Upper lobe of right lung (tissue), 1 donor: ENCODE measurements at regions not wholly inside any gene's neighbourhood (a gene's known extent, or its start where the extent isn't known, plus 50 kb on each side); places are given as distances from the start of the nearest gene placed in this dataset.

ENCODE experiments used
- ATAC-seq: fragments of 200-7000 bp; cut with Tn5 transposase; one replicate; pipeline ENCODE4 v1.9.1; 2020; ENCODE audit warnings: mild to moderate bottlenecking, moderate library complexity
- DNase-seq: peaks from one replicate; pipeline ENCODE4 v3.0.0-alpha.2; 2020
- H3K27ac ChIP-seq: fragments of 200-600 bp; one replicate; pipeline ENCODE4 v1.8.0; 2022
- H3K27me3 ChIP-seq: fragments of 200-600 bp; one replicate; pipeline ENCODE4 v1.8.0; 2022; ENCODE audit warnings: mild to moderate bottlenecking
- H3K36me3 ChIP-seq: fragments of 200-600 bp; one replicate; pipeline ENCODE4 v1.8.0; 2022
- H3K4me1 ChIP-seq: fragments of 200-600 bp; one replicate; pipeline ENCODE4 v1.8.0; 2022
- H3K4me3 ChIP-seq: fragments of 200-600 bp; one replicate; pipeline ENCODE4 v1.8.0; 2022; ENCODE audit warnings: mild to moderate bottlenecking
- H3K9me3 ChIP-seq: fragments of 200-600 bp; one replicate; pipeline ENCODE4 v1.8.0; 2022
- CTCF ChIP-seq: fragments of 200-600 bp; IDR thresholded peaks from one replicate; pipeline ENCODE4 v1.8.0; 2022; ENCODE audit warnings: antibody characterized with exemption
- intact Hi-C: fragments of 100-400 bp; cut with DNase I; formaldehyde crosslinking; loops from one replicate; pipeline ENCODE4 v1.11.0; 2022
- donor health status: DM: no; HTN: yes; CAD: no; lungs with severe emphysema.

DNA sequence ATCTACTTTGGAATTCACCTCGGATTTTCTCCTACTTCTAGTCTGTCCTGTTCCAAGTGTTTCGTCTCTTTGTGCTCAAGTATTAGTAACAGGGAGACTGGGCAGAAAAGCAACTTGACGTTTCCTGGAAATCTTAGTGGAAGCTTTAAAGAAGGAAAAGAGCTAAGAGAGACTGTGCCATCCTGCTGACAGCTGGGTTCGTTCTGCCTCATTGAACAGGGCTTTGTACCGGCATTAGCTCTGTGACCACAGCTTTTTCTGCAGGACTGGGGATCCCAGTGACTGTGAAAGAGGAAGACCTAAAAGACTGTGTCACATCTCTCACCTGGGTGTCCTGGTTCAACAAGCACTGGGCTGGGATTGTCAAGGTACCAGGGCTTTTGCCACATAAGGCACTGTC lies 70.8 kb upstream of the CDCA7L start:
- DNase-seq (no peak), ATAC-seq (no peak)
- Histone ChIP-seq H3K9me3 (no peaks in the 10 kb centered on the region), H3K27ac (no peak overlapping the region), H3K4me3 (no peak overlapping the region), H3K27me3 (no peaks in the 10 kb centered on the region), H3K4me1 (no peaks in the 10 kb centered on the region), H3K36me3 (no peaks in the 10 kb centered on the region)
- intact Hi-C loops, result no loop called here
- no peak for TF ChIP-seq CTCF

DNA sequence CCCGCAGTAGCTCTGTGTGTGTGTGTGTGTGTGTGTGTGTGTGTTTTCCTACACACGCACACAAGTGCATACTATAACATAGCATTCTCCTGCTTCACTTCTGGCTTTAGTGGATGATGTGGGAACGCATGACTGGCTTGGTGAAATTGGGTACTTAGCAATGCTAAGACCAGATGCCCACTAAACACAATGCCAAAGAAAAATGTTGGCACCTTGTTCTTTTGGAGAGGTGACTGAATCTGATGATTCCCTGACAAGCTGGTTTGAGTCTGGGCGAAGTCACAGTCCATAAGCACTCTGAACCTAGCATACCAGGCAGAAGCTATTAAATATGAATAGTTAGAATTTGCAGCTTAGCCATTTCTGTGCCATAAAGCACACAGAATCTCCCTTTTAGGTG lies 68.0 kb upstream of the CDCA7L start:
- no peak for DNase-seq
- H3K27ac ChIP-seq, result no peak overlapping the region
- intact Hi-C loops, result no loop called here
- no peaks in the 10 kb centered on the region for H3K27me3 ChIP-seq
- no peaks in the 10 kb centered on the region for H3K9me3 ChIP-seq
- TF ChIP-seq CTCF, result no peak
- no peaks in the 10 kb centered on the region for H3K36me3 ChIP-seq
- ATAC-seq, result no peak
- H3K4me1 ChIP-seq, result no peaks in the 10 kb centered on the region
- no peak overlapping the region for H3K4me3 ChIP-seq

- ATAC-seq (no peak), DNase-seq (no peak)
- Histone ChIP-seq H3K27ac (no peak overlapping the region), H3K36me3 (no peaks in the 10 kb centered on the region), H3K4me3 (no peak overlapping the region), H3K4me1 (no peaks in the 10 kb centered on the region), H3K27me3 (no peaks in the 10 kb centered on the region), H3K9me3 (no peaks in the 10 kb centered on the region)
- intact Hi-C loops, result no loop called here
- TF ChIP-seq CTCF, result no peak
Measured at GRCh38 chr7:22008683-22009082, 63.0 kb upstream of the CDCA7L start.

DNA sequence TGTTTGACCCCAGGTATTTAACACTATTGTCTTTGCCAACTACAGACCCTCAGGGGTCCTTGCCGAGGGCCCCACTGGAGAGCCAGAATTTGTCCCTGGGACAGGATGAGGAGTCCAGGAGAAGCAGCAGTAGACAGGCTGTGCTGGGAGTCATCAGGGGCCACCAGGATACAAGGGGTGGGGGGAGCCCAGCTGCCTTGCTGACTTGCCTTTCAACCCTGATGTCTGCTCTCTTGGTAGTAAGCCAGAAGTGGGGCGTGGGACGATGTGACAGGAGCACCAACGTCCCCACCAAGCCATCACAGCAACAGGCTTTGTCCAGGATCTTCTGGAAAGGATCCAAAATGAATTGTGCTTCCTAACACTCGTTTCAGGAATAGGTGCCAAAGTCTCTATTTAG lies 62.4 kb upstream of the CDCA7L start:
- no peaks in the 10 kb centered on the region for H3K9me3 ChIP-seq
- no peak overlapping the region for H3K27ac ChIP-seq
- ATAC-seq (no peak), DNase-seq (no peak)
- H3K27me3 ChIP-seq, result no peaks in the 10 kb centered on the region
- no peaks in the 10 kb centered on the region for H3K36me3 ChIP-seq
- no peak overlapping the region for H3K4me3 ChIP-seq
- TF ChIP-seq CTCF, result no peak
- intact Hi-C loops, result no loop called here
- no peaks in the 10 kb centered on the region for H3K4me1 ChIP-seq

- Histone ChIP-seq H3K36me3 (no peaks in the 10 kb centered on the region), H3K27ac (no peak overlapping the region), H3K4me1 (no peaks in the 10 kb centered on the region), H3K9me3 (no peaks in the 10 kb centered on the region), H3K27me3 (no peaks in the 10 kb centered on the region), H3K4me3 (no peak overlapping the region)
- DNase-seq, result no peak
- no peak for TF ChIP-seq CTCF
- intact Hi-C loops, result no loop called here
- no peak for ATAC-seq
Measured at GRCh38 chr7:22005151-22005550, 59.5 kb upstream of the CDCA7L start.

GRCh38 chr7:22002726-22003125 lies 57.0 kb upstream of the CDCA7L start:
- no peak for DNase-seq
- intact Hi-C loops, result no loop called here
- Histone ChIP-seq H3K36me3 (no peaks in the 10 kb centered on the region), H3K27me3 (no peaks in the 10 kb centered on the region), H3K27ac (no peak overlapping the region), H3K9me3 (no peaks in the 10 kb centered on the region), H3K4me1 (no peaks in the 10 kb centered on the region), H3K4me3 (no peak overlapping the region)
- TF ChIP-seq CTCF, result no peak
- ATAC-seq, result no peak
